GM19467 (cell line): ENCODE measurements at regions not wholly inside any gene's neighbourhood (a gene's known extent, or its start where the extent isn't known, plus 50 kb on each side); places are given as distances from the start of the nearest gene placed in this dataset.
"Not testable (repeated sequence)": the region's sequence is repeated elsewhere in the genome, so short reads cannot be mapped to it uniquely, and the experiment has no call there.

ENCODE experiments used
- ATAC-seq: cut with Tn5 transposase; IDR thresholded peaks from one replicate; pipeline ENCODE4 v1.9.1; 2021; ENCODE audit warnings: mild to moderate bottlenecking, moderate library complexity; ENCODE audit not compliant: unreplicated experiment

- peak; percentile 85 for ATAC-seq
These were observed 233.2 kb upstream of the AMIGO2 start for GRCh38 chr12:47312808-47313426.

DNA sequence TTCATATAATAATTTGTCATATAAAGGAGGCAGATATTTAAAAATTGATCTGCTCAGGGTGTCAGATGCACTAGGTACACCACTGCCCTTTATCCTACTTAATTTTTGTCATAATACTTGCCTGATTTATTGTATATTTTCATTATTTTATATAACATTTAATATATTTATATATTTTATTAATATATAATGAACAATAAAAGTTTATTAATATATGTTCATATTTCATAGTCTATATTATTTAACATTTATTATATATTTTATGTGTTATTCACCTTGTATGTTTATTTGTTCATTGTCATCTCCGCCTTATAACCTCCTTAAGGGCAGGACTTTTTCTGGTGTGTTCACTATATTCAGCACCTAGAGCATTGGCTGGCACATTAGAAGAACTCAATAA lies 232.4 kb upstream of the AMIGO2 start:
- no peak for ATAC-seq

GRCh38 chr12:47311568-47311967 lies 231.8 kb upstream of the AMIGO2 start:
- no peak for ATAC-seq

GRCh38 chr12:47311010-47311409 lies 231.3 kb upstream of the AMIGO2 start:
- ATAC-seq = no peak

DNA sequence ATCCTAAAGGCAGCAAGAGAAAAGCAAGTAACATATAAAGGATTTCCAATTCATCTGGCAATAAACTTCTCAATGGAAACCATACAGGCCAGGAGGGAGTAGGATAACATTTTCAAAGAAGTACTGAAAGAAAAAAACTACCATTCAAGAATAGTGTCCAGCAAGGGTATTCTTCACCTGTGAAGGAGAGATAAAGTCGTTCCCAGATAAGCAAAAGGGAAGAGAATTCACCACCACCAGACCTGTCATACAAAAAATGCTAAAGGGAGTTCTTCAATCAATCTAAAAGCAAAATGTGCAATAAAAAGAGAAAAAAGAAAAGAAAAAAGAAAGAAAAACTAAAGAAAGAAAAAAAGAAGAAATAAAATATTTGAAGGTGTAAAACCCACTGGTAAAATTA lies 228.9 kb upstream of the AMIGO2 start:
- no peak for ATAC-seq

GRCh38 chr12:47307680-47308399 lies 228.1 kb upstream of the AMIGO2 start:
- ATAC-seq = peak; percentile 81

DNA sequence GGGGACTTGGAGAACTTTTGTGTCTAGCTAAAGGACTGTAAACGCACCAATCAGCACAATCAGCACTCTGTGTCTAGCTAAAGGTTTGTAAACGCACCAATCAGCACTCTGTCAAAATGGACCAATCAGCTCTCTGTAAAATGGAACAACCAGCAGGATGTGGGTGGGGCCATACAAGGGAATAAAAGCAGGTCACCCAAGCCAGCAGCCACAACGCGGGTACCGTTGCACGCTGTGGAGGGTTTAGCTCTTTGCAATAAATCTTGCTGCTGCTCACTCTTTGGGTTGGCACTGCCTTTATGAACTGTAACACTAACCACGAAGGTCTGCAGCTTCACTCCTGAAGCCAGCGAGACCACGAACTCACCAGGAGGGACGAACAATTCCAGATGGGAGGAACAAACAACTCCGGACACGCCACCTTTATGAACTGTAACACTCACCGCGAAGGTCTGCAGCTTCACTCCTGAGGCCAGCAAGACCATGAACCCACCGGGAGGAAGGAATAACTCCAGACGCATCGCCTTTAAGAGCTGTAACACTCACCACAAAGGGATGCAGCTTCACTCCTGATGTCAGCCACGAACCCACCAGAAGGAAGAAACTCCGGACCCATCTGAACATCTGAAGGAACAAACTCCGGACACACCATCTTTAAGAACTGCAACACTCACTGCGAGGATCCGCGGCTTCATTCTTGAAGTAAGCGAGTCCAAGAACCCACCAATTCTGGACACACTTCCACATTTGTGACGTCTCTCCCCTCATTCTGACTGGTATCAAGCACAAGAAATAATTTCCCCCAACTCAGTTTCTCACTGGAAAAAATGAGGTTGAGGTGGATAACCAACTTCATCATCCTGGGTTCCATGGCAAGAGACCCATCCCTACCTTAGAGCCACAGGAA lies 227.3 kb upstream of the AMIGO2 start:
- not testable (repeated sequence) for ATAC-seq

- no peak for ATAC-seq
These were observed 226.4 kb upstream of the AMIGO2 start for GRCh38 chr12:47306130-47306529.

DNA sequence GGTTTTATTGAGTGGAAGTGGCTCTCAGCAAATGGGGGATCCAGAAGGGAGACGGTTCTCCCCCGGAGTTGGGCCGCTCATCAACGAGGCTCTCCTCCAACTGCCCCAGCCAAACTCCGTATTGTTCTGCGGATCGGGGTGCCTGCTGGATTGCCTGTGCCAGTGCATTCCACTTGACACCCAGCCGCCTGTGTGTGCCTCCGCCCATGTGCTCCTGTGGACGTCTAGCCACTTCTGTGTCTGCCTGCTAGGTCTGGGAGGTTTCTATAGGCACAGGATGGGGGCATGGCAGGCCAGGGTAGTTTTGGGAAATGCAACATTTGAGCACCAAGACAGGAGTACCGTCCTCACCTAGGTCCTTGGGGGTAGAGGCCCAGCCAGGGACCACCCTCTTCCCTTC lies 225.7 kb upstream of the AMIGO2 start:
- ATAC-seq = no peak

- no peak for ATAC-seq
These were observed 224.3 kb upstream of the AMIGO2 start for GRCh38 chr12:47303995-47304560.

DNA sequence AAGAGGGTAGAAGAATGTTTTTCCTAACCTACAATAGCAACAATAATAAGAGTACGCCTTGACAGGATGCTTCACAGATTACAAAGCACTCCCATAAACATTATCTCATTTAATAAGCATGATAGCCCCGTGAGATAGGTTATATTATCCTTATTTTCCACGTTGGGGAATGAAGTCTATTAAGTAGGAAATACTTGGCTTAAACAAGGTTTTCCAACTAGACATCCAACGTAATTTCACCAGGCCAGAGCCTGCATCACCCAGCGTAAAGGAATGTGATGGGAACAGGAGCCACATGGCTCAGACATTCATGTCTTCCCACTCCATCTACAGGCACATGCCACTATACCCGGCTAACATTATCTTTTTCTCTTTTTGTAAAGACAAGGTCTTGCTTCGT lies 223.4 kb upstream of the AMIGO2 start:
- no peak for ATAC-seq

GRCh38 chr12:47302111-47302671 lies 222.4 kb upstream of the AMIGO2 start:
- ATAC-seq = peak; percentile 67

DNA sequence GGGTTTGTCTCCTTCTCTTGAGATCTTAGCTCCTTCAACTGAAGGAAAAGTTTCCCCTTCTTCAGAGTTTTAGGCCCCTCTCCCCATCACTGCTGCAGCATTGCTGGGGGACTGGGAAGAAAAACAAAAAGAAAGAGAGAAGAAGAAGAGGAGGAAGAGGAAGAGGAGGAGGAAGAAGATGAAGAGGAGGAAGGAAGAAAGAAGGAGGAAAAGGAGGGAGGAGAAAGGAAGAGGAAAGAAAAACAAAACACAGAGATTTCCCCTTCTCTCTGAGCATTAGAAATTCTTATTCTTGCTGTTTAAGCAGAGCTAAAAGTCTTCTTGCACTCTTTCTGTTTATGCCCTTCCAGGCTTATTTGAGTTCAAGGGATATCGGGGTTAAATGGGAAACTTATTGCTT lies 219.8 kb upstream of the AMIGO2 start:
- ATAC-seq = no peak

- no peak for ATAC-seq
These were observed 218.2 kb upstream of the AMIGO2 start for GRCh38 chr12:47297993-47298392.

DNA sequence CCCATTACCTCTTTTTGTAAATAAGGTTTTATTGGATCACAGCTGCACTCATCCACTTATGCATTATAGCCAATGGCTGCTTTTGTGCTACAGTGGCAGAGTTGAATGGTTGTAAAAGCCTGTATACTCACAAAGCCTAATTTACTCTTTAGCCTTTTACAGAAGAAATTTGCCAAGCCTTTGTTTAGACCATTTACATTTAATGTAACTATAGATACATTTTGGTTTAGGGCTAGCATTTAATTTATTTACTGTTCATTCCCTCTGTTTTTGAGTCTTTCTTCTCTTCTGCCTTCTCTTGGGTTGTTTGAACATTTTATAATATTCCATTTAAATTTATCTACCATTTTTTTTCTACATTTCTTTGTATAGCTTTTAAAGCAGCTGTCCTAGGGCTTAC lies 217.1 kb upstream of the AMIGO2 start:
- no peak for ATAC-seq

GRCh38 chr12:47293406-47293805 lies 213.6 kb upstream of the AMIGO2 start:
- no peak for ATAC-seq

GRCh38 chr12:47286676-47287075 lies 206.9 kb upstream of the AMIGO2 start:
- ATAC-seq = no peak
